A673 (cell line): ENCODE measurements at regions not wholly inside any gene's neighbourhood (a gene's known extent, or its start where the extent isn't known, plus 50 kb on each side); places are given as distances from the start of the nearest gene placed in this dataset.
"Not testable (repeated sequence)": the region's sequence is repeated elsewhere in the genome, so short reads cannot be mapped to it uniquely, and the experiment has no call there.

Experiments
- EZH2 ChIP-seq: fragments of 200-600 bp; sonication (generic); IDR thresholded peaks from 2 replicates; pipeline ENCODE4 v1.6.1; 2017; ENCODE audit warnings: borderline replicate concordance, low read depth, mild to moderate bottlenecking, mixed read lengths, antibody characterized with exemption, low read length; ENCODE audit not compliant: poor library complexity, severe bottlenecking
- TF ChIP-seq, protein P1 (sequence below): fragments of 300-800, 200-600 bp; sonication (generic); conservative IDR thresholded peaks from 2 replicates; pipeline ENCODE4 v1.5.1; 2017; ENCODE audit warnings: low read depth, mild to moderate bottlenecking, antibody characterized with exemption, low read length, moderate library complexity, mixed read lengths

DNA sequence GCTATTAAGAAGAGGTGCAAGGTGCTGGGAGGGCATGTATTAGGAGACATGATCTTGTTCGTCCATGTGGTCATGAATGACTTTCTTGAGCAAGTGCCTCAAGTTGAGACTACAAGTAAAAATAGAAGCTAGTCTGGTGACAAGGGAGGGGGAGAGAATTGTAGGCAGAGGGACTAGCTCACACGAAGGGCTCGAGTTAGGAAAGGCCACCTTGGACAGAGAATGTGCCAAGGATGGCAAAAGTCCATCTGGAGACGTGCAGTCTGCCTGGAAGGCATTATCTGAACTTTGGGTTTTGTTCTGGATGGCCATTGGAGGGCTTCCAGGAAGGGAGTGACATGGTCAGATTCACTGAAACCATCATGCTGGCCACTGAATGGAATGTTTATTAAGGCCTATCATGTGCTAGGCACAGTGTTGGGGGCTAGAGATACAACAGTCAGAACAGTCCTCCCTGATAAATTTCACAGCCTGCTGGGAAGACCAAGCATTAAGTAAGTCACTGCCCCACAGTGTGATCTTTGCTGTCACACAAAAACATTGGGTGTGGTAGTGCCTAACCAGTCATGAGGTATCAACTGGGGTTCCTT is 251.3 kb upstream of the NBPF12 start:
- TF ChIP-seq, protein P1, sequence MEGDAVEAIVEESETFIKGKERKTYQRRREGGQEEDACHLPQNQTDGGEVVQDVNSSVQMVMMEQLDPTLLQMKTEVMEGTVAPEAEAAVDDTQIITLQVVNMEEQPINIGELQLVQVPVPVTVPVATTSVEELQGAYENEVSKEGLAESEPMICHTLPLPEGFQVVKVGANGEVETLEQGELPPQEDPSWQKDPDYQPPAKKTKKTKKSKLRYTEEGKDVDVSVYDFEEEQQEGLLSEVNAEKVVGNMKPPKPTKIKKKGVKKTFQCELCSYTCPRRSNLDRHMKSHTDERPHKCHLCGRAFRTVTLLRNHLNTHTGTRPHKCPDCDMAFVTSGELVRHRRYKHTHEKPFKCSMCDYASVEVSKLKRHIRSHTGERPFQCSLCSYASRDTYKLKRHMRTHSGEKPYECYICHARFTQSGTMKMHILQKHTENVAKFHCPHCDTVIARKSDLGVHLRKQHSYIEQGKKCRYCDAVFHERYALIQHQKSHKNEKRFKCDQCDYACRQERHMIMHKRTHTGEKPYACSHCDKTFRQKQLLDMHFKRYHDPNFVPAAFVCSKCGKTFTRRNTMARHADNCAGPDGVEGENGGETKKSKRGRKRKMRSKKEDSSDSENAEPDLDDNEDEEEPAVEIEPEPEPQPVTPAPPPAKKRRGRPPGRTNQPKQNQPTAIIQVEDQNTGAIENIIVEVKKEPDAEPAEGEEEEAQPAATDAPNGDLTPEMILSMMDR, result not testable (repeated sequence)
- not testable (repeated sequence) for TF ChIP-seq EZH2
